ENCODE measurements at regions not wholly inside any gene's neighbourhood (a gene's known extent, or its start where the extent isn't known, plus 50 kb on each side); places are given as distances from the start of the nearest gene placed in this dataset.

DNA sequence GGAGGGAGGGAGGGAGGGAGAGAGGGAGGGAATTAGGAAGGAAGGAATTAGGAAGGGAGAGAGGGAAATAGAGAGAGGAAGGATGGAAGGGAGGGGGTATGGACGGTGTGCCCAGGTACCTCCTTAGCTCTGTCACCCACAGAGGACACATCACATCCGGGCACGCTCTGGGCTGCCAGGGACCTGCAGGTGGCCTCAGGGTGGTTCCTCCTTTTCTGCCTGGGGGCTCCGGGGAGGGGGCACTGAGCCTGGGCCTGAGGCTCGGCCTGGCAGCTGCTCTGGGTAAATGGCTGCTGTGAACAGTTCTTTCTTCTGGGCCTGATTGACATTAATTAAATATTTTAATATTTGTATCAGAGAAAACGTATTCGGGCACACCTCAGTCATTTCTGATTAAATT lies 733.5 kb downstream of the BRD1 start:
- no peak for DNase-seq

GRCh38 chr22:49093192-49093880 lies 734.3 kb downstream of the BRD1 start:
- DNase-seq = no peak

DNA sequence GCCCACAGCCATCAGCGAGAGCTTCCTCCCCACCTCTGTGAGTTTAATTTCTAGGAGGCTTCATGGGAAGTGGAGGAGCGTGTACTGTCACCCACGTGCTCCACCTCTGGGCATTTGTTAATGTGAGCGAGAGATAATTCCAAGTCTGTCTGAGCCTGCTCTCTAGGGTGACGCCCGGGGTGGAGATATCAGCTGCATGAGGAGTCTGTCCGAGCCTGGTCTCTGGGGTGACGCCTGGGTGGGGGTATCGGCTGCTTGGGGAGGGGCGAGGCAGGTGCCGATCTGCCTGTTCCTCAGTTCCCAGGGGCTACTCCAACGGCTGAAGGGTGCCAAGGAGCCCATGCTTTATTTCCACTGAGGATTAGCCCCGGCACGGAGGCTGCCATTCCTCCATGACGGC lies 735.0 kb downstream of the BRD1 start:
- DNase-seq = peak; percentile 54

GRCh38 chr22:49091917-49092545 lies 735.6 kb downstream of the BRD1 start:
- DNase-seq = no peak

- DNase-seq = no peak
Observed at GRCh38 chr22:49091451-49091850, 736.2 kb downstream of the BRD1 start.

GRCh38 chr22:49090853-49091135 lies 736.9 kb downstream of the BRD1 start:
- DNase-seq = no peak

DNA sequence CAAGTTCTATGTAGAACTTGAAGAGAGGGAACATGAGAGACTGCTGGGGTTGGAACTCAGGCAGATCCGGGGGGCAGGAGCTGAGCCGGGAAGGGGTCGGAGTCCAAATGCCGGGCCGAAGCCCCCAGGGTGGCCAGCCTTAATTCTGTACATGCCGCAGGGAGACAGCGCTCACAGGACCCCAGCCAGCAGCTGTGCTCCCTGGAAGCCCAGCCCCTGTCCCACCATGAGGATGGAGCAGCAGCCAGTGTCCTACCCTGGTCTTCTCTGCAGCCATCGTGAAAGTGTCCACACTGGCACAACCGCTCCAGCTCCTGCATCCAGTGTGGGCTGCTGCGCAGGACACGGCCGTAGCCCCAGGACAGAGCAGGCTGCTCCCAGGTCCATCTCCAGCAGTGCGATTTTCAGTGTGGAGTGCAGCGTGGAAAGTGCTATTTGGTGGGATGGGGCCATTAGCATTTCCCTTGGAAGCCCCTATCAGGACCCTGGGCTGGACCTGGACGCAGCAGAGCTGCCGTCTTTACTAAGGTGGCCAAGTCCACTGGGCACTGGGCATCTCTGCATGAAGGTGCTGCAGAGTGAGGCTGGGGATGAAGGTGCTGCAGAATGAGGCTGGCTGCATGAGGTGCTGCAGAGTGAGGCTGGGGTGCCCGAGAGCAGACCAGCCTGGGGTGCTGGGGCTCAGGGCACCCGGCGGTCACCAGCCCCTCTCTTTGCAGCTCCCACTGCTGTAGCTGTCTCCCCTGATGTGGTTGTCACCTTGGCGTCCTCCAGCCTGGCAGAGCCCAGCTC lies 737.4 kb downstream of the BRD1 start:
- no peak for DNase-seq

DNA sequence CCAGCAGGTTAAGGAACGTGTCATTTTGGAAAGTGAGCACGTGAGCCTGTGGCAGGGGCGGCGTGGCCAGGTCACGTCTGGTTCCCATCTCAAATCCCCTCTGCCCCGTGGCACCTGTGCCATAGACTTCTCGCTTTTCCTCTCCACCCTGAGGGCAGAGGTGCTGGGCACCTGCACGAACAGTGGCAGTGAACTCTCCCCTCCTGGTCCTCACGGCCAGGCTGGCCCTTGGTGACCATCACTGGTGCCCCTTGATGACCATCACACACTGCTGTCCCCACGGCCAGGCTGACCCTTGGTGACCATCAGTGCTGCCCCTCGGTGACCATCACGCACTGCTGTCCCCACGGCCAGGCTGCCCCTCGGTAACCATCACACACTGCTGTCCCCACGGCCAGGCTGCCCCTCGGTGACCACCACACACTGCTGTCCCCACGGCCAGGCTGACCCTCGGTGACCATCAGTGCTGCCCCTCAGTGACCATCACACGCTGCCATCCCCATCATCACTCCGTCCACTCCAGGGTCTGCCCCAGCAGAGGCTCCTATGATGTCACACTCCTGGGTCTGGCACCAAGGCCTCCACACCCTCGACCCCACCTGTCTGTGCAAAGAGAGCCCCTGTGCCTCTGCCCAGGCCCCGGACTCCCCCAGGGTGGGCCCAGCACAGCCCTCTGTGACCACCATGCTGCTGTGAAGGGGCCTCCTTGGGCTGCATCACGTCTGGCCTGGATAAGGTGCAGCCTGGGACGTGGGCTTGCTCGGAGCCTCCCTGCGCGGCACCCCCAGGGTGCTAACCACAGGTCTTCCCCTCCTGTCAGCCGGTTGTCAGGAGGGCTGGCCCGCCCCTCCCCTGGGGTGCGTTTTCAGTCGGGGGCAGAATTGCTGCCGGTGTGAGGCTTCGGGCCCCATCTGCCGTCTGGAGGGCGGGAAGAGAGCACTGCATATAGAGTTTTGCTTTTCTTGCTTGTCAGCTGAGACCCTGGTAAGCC lies 738.6 kb downstream of the BRD1 start:
- DNase-seq = no peak

GRCh38 chr22:49087716-49088601 lies 739.7 kb downstream of the BRD1 start:
- no peak for DNase-seq

DNA sequence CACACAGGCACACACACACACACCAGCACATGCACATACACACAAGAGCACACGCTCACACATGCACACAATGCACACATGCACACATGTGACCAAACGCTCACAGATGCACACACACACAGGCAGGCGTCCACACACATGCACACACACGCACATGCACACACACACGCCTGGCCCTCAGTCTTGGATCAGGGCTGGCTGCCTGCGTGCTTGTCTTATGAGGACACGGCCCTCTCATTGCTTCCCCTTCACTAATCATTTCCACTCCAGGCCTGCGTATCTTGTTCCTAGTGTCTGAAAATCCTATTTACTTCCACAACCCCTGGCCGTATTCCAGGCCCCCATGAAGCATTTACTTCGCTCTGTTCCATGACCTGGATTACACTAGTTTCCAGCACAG lies 740.5 kb downstream of the BRD1 start:
- DNase-seq = no peak

DNA sequence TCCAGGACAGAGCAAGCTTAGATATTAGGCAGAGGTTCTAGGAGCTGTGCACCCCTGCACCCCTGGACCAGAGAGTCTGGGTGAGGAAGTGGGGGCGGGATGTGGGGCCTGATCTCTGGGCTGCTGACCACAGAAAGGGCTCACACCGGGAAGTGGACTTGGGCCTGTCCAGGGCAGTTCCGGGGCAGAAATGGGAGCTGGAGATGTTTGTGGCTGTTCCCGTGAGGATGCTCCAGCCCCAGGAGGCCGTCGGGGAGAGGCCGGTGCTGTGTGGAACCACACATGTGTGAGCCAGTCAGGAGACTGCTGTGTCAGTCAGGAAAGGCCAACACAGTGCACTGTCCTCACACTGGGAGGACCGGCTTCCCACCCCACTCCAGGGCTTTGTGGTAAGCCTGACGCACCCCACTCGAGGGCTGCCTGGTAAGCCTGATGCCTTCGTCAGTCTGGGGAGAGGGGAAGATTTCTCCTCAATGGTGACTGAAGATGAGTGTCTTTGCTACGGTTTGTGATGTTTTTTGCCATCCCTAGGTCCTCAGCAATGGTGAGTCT lies 741.0 kb downstream of the BRD1 start:
- DNase-seq = no peak

DNA sequence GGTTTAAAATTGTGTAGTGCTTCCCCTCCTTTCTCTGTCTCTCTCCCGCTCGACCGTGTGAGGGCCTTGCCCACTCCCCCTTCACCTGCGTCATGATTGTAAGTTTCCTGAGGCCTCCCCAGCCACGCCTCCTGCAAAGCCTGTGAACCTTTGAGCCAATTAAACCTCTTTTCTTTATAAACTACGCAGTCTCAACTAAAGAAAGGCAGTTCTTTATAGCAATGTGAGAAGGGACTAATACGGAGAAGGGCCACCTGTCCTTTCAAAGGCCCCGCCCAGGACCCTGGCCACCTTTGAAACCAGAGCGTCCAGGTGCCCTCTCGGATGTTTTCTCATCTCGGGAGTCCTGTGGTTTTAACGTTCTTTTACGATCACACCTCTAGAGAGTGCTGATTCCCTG lies 741.5 kb downstream of the BRD1 start:
- DNase-seq = no peak

DNA sequence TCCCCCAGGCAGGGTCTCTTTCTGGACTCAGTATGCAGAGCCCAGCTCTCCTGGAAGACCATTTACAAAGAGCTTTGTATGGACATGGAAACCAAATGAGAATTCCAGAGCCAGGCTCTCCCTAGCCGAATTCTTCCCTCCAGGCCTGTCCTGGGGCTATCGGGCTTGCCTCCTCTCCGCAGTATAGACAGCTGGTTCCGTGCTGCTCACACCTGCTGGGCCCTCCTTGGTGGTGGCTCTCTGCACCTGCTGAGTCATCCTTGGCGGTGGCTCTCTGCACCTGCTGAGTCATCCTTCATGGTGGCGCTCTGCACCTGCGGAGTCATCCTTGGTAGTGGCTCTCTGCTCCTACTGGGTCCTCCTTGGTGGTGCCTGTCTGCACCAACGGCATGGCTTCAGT lies 743.5 kb downstream of the BRD1 start:
- no peak for DNase-seq

GRCh38 chr22:49083607-49084006 lies 744.1 kb downstream of the BRD1 start:
- no peak for DNase-seq

DNA sequence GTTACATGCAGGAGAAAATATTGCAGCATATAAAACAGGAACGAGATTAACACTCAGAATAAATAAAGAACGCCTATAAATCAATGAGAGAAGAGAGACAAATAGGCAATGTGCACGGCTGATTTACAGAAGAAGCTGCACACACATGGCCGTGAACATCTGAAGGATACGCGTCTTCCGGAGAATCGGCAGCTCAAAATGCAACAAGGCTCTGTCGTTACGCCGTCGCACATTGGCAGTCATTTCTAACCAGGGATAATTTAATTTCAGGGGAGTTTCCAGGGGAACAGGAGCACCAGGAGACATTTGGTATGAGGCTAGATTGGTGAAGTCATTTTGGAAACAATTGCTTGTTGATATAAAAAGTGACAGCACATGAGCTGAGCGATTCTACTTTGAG lies 745.2 kb downstream of the BRD1 start:
- no peak for DNase-seq

- no peak for DNase-seq
Observed at GRCh38 chr22:49081926-49082325, 745.7 kb downstream of the BRD1 start.

DNA sequence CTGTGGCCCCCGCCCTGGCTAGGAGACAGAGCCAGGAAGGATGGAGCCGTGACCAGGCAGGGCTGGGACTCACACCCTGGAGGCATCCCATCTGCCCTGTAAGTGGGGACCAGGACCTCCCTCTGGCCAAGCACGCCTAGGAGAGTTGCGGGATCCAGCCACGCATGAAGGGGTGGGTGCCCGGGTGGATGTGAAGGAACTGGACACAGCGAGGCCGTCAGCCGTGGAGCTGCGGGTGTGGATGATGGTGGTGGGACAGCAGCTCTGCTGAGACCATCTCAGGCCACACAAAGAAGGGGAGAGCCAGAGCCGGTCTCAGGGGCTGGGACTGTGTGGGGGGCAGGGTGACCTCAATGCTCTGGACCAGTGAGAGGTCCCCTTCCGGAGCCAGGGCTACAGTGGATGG lies 746.4 kb downstream of the BRD1 start:
- no peak for DNase-seq

DNA sequence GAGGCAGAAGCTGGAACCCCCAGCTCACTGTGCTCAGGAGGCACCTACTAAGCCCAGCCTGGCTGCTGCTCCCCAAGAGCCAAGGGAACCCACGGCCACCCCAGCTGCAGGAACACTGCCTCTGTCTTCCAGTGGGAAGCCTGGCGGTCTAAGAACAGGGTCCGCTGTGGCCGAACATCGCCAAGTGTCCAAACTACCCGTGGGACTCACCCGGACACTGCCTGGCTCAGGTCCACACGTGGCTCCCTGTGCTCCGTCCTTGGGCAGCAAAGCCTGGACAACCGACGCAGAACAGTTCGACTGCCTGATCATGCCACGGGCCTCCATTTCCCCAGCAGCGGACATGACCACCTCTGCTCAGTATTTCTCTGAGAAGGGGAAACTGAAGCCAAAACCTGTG lies 747.0 kb downstream of the BRD1 start:
- DNase-seq = no peak

DNA sequence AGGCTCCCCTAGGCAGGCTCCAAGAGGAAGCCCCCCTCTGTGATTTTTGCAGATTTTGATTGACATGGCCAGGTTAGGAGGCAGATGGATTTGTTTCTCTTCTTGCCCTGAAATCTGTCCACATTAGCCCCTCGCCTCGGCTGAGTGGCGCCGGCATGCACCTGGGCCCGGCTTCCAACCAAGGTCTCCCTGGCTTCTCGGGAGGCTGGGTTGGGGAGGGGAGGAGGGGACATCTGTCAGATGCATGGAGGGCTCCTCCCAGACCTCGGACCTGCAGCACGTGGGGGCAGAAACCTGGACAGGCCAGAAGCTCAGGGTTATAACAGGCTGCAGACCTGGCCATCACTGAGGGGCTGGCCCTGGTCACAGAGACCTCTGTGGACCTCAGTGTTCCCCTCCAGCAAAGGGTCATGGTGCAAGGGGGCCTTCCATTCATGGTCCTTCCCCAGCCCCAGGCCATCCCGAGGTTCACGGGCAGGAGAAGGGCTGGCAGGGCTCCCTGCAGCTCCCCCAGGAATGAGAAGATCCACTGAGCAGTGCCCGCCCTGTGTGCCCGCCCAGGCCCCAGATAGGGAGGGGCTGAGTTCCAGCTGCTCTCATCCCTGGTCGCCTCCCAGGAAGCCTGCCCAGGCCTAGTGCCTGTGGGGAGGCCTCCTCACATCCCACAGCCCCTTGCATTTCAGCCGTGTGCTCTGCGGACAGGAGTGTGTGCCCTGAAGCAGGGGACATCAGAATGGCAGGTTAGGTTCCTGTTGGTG lies 747.8 kb downstream of the BRD1 start:
- DNase-seq = no peak

DNA sequence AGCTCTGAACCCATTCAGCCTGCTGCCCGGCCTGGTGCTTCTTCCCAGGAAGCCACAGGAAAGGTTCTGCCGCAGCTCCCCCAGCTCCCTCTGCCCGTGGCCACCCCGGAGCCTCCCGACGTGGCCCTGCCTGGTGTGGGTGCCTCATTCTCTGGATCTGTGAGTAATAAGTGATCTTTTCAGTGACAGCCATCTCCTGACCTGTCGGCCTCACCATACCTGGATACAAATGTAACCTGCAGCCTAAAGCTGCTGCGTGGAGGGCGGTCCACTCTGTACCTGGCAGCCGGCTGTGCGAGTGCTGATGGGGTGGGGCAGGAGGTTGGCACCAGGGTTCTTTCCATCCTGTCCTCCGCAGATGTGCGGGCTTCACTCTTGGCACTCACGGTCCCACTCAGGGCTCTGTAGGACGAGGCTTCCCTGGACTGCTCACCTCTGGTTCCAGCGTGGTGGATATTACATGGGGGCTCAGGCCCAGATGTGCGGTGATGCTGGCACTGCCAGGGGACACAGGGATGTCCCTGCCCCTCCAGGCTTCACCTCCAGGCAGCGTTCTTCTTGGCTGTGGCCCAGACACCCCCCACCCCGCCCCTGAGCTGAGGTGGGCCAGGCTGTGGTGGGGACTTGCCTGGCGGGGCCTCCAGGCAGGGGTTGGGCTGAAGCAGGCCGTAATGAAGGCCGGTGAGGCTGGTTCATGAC lies 748.5 kb downstream of the BRD1 start:
- DNase-seq = no peak
